ENCODE measurements at regions not wholly inside any gene's neighbourhood (a gene's known extent, or its start where the extent isn't known, plus 50 kb on each side); places are given as distances from the start of the nearest gene placed in this dataset.

GRCh38 chrX:22690116-22690515 lies 309.6 kb upstream of the DDX53 start:
- TF ChIP-seq CTCF (IDR thresholded peaks at IDR 0.05) (no peak), POLR2A (IDR thresholded peaks at IDR 0.05) (no peak), EP300 (IDR thresholded peaks at IDR 0.05) (no peak)

Data from sigmoid colon (tissue), 4 donors.